ENCODE measurements at regions not wholly inside any gene's neighbourhood (a gene's known extent, or its start where the extent isn't known, plus 50 kb on each side); places are given as distances from the start of the nearest gene placed in this dataset.

GRCh38 chr7:46174196-46174580 is 253.1 kb upstream of the IGFBP3 start:
- H3K27me3 ChIP-seq = no peaks in the 10 kb centered on the region
- no peak for DNase-seq
- no peaks in the 10 kb centered on the region for H3K36me3 ChIP-seq (replicated peaks in 1 of 2)
- no peaks in the 10 kb centered on the region for H3K9me3 ChIP-seq (replicated peaks in 1 of 3)
- intact Hi-C loops (cut with DNase I) = no loop called here
- H3K4me3 ChIP-seq = no peak overlapping the region
- TF ChIP-seq CTCF (IDR thresholded peaks at IDR 0.05) = no peak
- TF ChIP-seq POLR2A (IDR thresholded peaks at IDR 0.05) = no peak
- H3K27ac ChIP-seq = no peak overlapping the region
- H3K4me1 ChIP-seq (replicated peaks in 1 of 2) = no peaks in the 10 kb centered on the region
- WGBS, 4 donors = 47 to 75% (median 63%) methylated on average over 2 of the region's 2 CpGs

- TF ChIP-seq POLR2A (IDR thresholded peaks at IDR 0.05) (no peak), CTCF (IDR thresholded peaks at IDR 0.05) (no peak)
- no peak for DNase-seq
- Histone ChIP-seq H3K4me3 (no peak overlapping the region), H3K9me3 (replicated peaks in 1 of 3) (no peaks in the 10 kb centered on the region), H3K36me3 (replicated peaks in 1 of 2) (no peaks in the 10 kb centered on the region), H3K27me3 (no peaks in the 10 kb centered on the region), H3K4me1 (replicated peaks in 1 of 2) (no peaks in the 10 kb centered on the region), H3K27ac (no peak overlapping the region)
- WGBS, 4 donors = 59 to 72% (median 71%) methylated on average over 14 of the region's 14 CpGs
- intact Hi-C loops (cut with DNase I) = no loop called here
Observed at GRCh38 chr7:46173476-46174195, 252.6 kb upstream of the IGFBP3 start.

- DNase-seq = no peak
- no peak overlapping the region for H3K27ac ChIP-seq
- no peaks in the 10 kb centered on the region for H3K36me3 ChIP-seq (replicated peaks in 1 of 2)
- no peaks in the 10 kb centered on the region for H3K27me3 ChIP-seq
- no peaks in the 10 kb centered on the region for H3K4me1 ChIP-seq (replicated peaks in 1 of 2)
- H3K4me3 ChIP-seq = no peak overlapping the region
- intact Hi-C loops (cut with DNase I) = no loop called here
- no peaks in the 10 kb centered on the region for H3K9me3 ChIP-seq (replicated peaks in 1 of 3)
- WGBS, 4 donors = 38 to 51% (median 44%) methylated on average over 1 of the region's 1 CpG
- TF ChIP-seq CTCF (IDR thresholded peaks at IDR 0.05) (no peak), POLR2A (IDR thresholded peaks at IDR 0.05) (no peak)
Observed at GRCh38 chr7:46170792-46171191, 249.7 kb upstream of the IGFBP3 start.

GRCh38 chr7:46170021-46170420 is 248.9 kb upstream of the IGFBP3 start:
- no peak for DNase-seq
- H3K9me3 ChIP-seq (replicated peaks in 1 of 3) = no peaks in the 10 kb centered on the region
- no peak overlapping the region for H3K4me3 ChIP-seq
- H3K27me3 ChIP-seq = no peaks in the 10 kb centered on the region
- no peak overlapping the region for H3K27ac ChIP-seq
- H3K4me1 ChIP-seq (replicated peaks in 1 of 2) = no peaks in the 10 kb centered on the region
- no peaks in the 10 kb centered on the region for H3K36me3 ChIP-seq (replicated peaks in 1 of 2)
- TF ChIP-seq POLR2A (IDR thresholded peaks at IDR 0.05) (no peak), CTCF (IDR thresholded peaks at IDR 0.05) (no peak)
- intact Hi-C loops (cut with DNase I) = no loop called here
- WGBS, 4 donors = 79 to 91% (median 85%) methylated on average over 6 of the region's 6 CpGs

Data from adrenal gland (tissue), 9 donors.